Caco-2 (cell line): ENCODE measurements at regions not wholly inside any gene's neighbourhood (a gene's known extent, or its start where the extent isn't known, plus 50 kb on each side); places are given as distances from the start of the nearest gene placed in this dataset.

Experiments
- BruUV-seq: library from RNA; stranded (reverse); fragments of 400-500 nt; replicated peaks from 2 replicates; lab custom pipeline; 2021; lab: Mats Ljungman, UMichigan
- CTCF ChIA-PET: fragments of 300-600 bp; sonication (Branson Sonifier 250); formaldehyde crosslinking; loops from one replicate; lab custom pipeline; 2022; ENCODE audit warnings: antibody characterized with exemption; lab: Charles Lee
- POLR2A ChIA-PET: fragments of 300-600 bp; sonication (Branson Sonifier 250); formaldehyde crosslinking; loops from one replicate; lab custom pipeline; 2022; ENCODE audit warnings: antibody characterized with exemption; lab: Charles Lee
- DNase-seq, 2 experiments: peaks; one replicate each; pipeline versions ENCODE4 v3.0.0 to v3.0.0-alpha.2; 2020 to 2022
- H3K27me3 ChIP-seq: replicated peaks from 2 replicates; pipeline ENCODE4 v1.6.0; 2011; ENCODE audit warnings: low read length; ENCODE audit not compliant: control insufficient read depth, insufficient read depth
- H3K36me3 ChIP-seq: 2 replicates; pipeline ENCODE4 v1.5.1; 2011; ENCODE audit warnings: low read length; ENCODE audit not compliant: control insufficient read depth, insufficient read depth
- H3K4me1 ChIP-seq: fragments of 250-450 bp; sonication (Bioruptor Pico); 2 replicates; pipeline ENCODE4 v1.5.1; 2020; ENCODE audit warnings: mild to moderate bottlenecking
- H3K4me3 ChIP-seq: 2 replicates; pipeline ENCODE4 v1.5.1; 2011; ENCODE audit warnings: low read depth, mild to moderate bottlenecking, control low read depth, low read length
- H3K9me3 ChIP-seq: fragments of 250-450 bp; sonication (Bioruptor Pico); 2 replicates; pipeline ENCODE4 v1.5.1; 2020; ENCODE audit warnings: mild to moderate bottlenecking, moderate library complexity
- H3K27ac Mint-ChIP-seq: one replicate; pipeline ENCODE4 v1.8.0; 2022; ENCODE audit warnings: mixed read lengths; ENCODE audit not compliant: unreplicated experiment
- H3K27me3 Mint-ChIP-seq: one replicate; pipeline ENCODE4 v1.8.0; 2022; ENCODE audit warnings: mixed read lengths; ENCODE audit not compliant: insufficient read depth, unreplicated experiment
- H3K36me3 Mint-ChIP-seq: one replicate; pipeline ENCODE4 v1.8.0; 2022; ENCODE audit warnings: mild to moderate bottlenecking, mixed read lengths; ENCODE audit not compliant: insufficient read depth, unreplicated experiment
- H3K4me1 Mint-ChIP-seq: one replicate; pipeline ENCODE4 v1.8.0; 2022; ENCODE audit warnings: low read depth, mixed read lengths; ENCODE audit not compliant: unreplicated experiment
- H3K4me3 Mint-ChIP-seq: one replicate; pipeline ENCODE4 v1.8.0; 2022; ENCODE audit warnings: mild to moderate bottlenecking, moderate library complexity, mixed read lengths; ENCODE audit not compliant: unreplicated experiment
- H3K9me3 Mint-ChIP-seq: one replicate; pipeline ENCODE4 v1.8.0; 2022; ENCODE audit warnings: mixed read lengths; ENCODE audit not compliant: unreplicated experiment
- CTCF ChIP-seq, 2 experiments: fragments of 200-600 bp in 1 of 2; IDR thresholded peaks; 1 replicate in 1 of 2; 2 replicates in 1 of 2; pipeline versions ENCODE4 v1.5.1 to v1.8.0; 2011 to 2022; ENCODE audit warnings: antibody characterized with exemption in 1 of 2, control low read depth in 1 of 2, inconsistent platforms in 1 of 2, low read depth in 1 of 2, low read length in 1 of 2, mild to moderate bottlenecking in 1 of 2, moderate library complexity in 1 of 2; ENCODE audit not compliant: insufficient read depth in 1 of 2, severe bottlenecking in 1 of 2, unreplicated experiment in 1 of 2
- intact Hi-C: fragments of 100-400 bp; cut with micrococcal nuclease; formaldehyde crosslinking; loops from one replicate; pipeline ENCODE4 v1.10.0; 2022; ENCODE audit not compliant: unreplicated experiment

DNA sequence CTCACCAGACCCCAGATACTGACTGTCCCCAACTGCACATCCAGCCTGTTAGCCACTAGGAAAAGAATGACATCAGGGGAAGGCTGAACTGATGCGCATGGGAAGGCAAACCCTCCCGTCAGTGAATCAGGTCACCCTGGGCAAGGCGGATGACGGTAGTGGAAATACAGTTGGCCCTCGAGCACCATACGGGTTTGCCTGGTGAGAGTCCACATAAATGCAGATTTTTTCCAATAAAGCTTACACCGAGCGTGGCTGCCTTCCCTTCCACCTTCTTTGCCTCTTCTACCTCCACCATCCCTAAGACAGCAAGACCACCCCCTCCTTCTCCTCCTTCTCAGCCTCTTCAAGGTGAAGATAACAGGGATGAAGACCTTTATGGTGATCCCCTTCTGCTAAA lies 236.1 kb upstream of the TNRC6C start:
- Mint-ChIP-seq H3K27ac (no peak overlapping the region), H3K4me3 (no peak overlapping the region), H3K4me1 (no peaks in the 10 kb centered on the region), H3K36me3 (no peaks in the 10 kb centered on the region), H3K27me3 (peaks cover 3% of the 10 kb centered on the region), H3K9me3 (peaks cover 13% of the 10 kb centered on the region)
- intact Hi-C loops: no loop called here
- no peak overlapping the region for H3K4me3 ChIP-seq
- CTCF ChIA-PET: no interaction called here
- no peaks in the 10 kb centered on the region for H3K9me3 ChIP-seq
- BruUV-seq: no TSS peak
- no peak for TF ChIP-seq CTCF (IDR thresholded peaks at IDR 0.05; ENCODE audit: insufficient read depth in 1 of 2, low read depth in 1 of 2, low read length in 1 of 2, severe bottlenecking in 1 of 2, unreplicated experiment in 1 of 2)
- no peaks in the 10 kb centered on the region for H3K4me1 ChIP-seq
- H3K36me3 ChIP-seq: no peaks in the 10 kb centered on the region
- POLR2A ChIA-PET: no interaction called here
- no peaks in the 10 kb centered on the region for H3K27me3 ChIP-seq
- no peak for DNase-seq

DNA sequence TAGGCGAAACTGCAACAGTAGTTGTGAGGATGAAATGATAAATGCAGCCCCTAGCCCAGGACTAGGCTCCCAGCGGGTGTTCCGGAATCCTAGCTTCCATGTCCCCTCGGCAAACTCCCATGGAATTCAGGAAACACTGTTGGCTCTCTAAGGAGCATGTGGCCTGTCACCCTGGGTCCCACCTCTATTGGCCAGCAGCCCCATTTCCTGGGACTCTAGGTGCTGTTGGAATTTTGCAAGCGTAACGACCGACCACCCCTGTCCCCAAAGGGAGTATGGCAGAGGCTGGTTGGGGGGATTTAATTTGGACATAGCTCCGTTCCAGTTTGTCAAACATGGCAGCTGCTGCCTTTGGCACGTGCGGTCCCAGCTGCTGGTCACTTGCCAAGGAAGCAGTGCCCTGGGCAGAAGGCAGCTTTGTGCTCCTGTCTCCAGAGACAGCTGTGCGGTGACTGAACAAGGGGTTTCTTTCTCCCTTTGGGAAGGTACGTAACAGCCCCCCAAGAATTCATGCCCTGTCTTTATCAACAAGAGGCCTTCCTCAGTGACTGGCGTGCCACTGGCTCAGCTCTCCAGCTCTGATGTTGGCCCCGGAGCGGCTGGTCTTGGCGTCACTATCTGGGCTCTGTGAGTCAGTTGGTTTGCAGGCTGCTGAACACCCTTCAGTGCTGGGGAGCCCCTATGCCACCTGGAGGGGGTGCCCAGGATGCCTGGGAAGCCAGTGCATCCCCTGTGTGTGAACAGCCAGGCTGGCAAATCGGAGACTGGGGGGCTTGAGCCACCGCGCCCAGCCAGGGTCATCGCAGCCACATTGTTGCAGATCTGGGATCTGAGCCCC lies 235.2 kb upstream of the TNRC6C start:
- TF ChIP-seq CTCF (IDR thresholded peaks at IDR 0.05; ENCODE audit: insufficient read depth in 1 of 2, low read depth in 1 of 2, low read length in 1 of 2, severe bottlenecking in 1 of 2, unreplicated experiment in 1 of 2): no peak
- ChIA-PET POLR2A (no interaction called here), CTCF (no interaction called here)
- H3K27ac Mint-ChIP-seq: no peak overlapping the region
- H3K4me1 Mint-ChIP-seq: no peaks in the 10 kb centered on the region
- no peaks in the 10 kb centered on the region for H3K9me3 ChIP-seq
- H3K4me1 ChIP-seq: no peaks in the 10 kb centered on the region
- H3K27me3 Mint-ChIP-seq: peaks cover under 1% of the 10 kb centered on the region
- no peaks in the 10 kb centered on the region for H3K27me3 ChIP-seq
- intact Hi-C loops: no loop called here
- H3K36me3 Mint-ChIP-seq: no peaks in the 10 kb centered on the region
- BruUV-seq: no TSS peak
- no peaks in the 10 kb centered on the region for H3K36me3 ChIP-seq
- no peak overlapping the region for H3K4me3 ChIP-seq
- peaks cover 11% of the 10 kb centered on the region for H3K9me3 Mint-ChIP-seq
- H3K4me3 Mint-ChIP-seq: no peak overlapping the region
- DNase-seq: no peak

- ChIA-PET POLR2A (no interaction called here), CTCF (no interaction called here)
- Histone ChIP-seq H3K36me3 (no peaks in the 10 kb centered on the region), H3K4me1 (no peaks in the 10 kb centered on the region), H3K9me3 (no peaks in the 10 kb centered on the region), H3K4me3 (no peak overlapping the region), H3K27me3 (no peaks in the 10 kb centered on the region)
- intact Hi-C loops: no loop called here
- no peak for DNase-seq
- TF ChIP-seq CTCF (IDR thresholded peaks at IDR 0.05; ENCODE audit: insufficient read depth in 1 of 2, low read depth in 1 of 2, low read length in 1 of 2, severe bottlenecking in 1 of 2, unreplicated experiment in 1 of 2): no peak
- no peaks in the 10 kb centered on the region for H3K36me3 Mint-ChIP-seq
- H3K27me3 Mint-ChIP-seq: peaks cover 3% of the 10 kb centered on the region
- H3K4me1 Mint-ChIP-seq: no peaks in the 10 kb centered on the region
- H3K9me3 Mint-ChIP-seq: peaks cover 2% of the 10 kb centered on the region
- H3K4me3 Mint-ChIP-seq: no peak overlapping the region
- no peak overlapping the region for H3K27ac Mint-ChIP-seq
- BruUV-seq: no TSS peak
Observed at GRCh38 chr17:77723909-77724875, 234.3 kb upstream of the TNRC6C start.
